GM23248 (cell line): ENCODE measurements at regions not wholly inside any gene's neighbourhood (a gene's known extent, or its start where the extent isn't known, plus 50 kb on each side); places are given as distances from the start of the nearest gene placed in this dataset.

Source experiments
- EZH2 ChIP-seq: fragments of 200-600 bp; sonication (generic); IDR thresholded peaks from 2 replicates; pipeline ENCODE4 v1.6.1; 2018; ENCODE audit warnings: antibody characterized with exemption, mild to moderate bottlenecking; ENCODE audit not compliant: insufficient read depth, poor library complexity, severe bottlenecking
- EZH2phosphoT487 ChIP-seq: fragments of 200-600 bp; sonication (generic); IDR thresholded peaks from 2 replicates; pipeline ENCODE4 v1.6.1; 2018; ENCODE audit warnings: antibody characterized with exemption, moderate library complexity, mild to moderate bottlenecking, low read depth; ENCODE audit not compliant: insufficient read depth

- TF ChIP-seq EZH2 (no peak), EZH2phosphoT487 (no peak)
These were observed 239.7 kb downstream of the RPLP1 start for GRCh38 chr15:69692342-69692741.
